Vagina (tissue), 2 donors: ENCODE measurements at regions not wholly inside any gene's neighbourhood (a gene's known extent, or its start where the extent isn't known, plus 50 kb on each side); places are given as distances from the start of the nearest gene placed in this dataset.

Experiments used
- POLR2A ChIP-seq, 2 donors: fragments of 450-650 bp; IDR thresholded peaks; one replicate each; pipeline ENCODE4 v1.6.1; 2017; ENCODE audit warnings: antibody characterized with exemption in 2 of 2, mild to moderate bottlenecking in 2 of 2, moderate library complexity in 2 of 2
- POLR2AphosphoS5 ChIP-seq, 2 donors: sonication (generic); formaldehyde crosslinking; IDR thresholded peaks; one replicate each; pipeline ENCODE4 v1.9.0; 2017; ENCODE audit warnings: antibody characterized with exemption in 2 of 2, mild to moderate bottlenecking in 2 of 2, low read depth in 1 of 2; ENCODE audit not compliant: insufficient read depth in 1 of 2
- TF ChIP-seq, protein P1 (sequence below), 3 experiments: fragments of 450-650 bp in 2 of 3; fragments of 200-600 bp in 1 of 3; sonication (generic) in 1 of 3; IDR thresholded peaks; one replicate each; pipeline ENCODE4 v1.5.1; 2017 to 2019; ENCODE audit warnings: antibody characterized with exemption in 3 of 3, mild to moderate bottlenecking in 2 of 3, moderate library complexity in 2 of 3

DNA sequence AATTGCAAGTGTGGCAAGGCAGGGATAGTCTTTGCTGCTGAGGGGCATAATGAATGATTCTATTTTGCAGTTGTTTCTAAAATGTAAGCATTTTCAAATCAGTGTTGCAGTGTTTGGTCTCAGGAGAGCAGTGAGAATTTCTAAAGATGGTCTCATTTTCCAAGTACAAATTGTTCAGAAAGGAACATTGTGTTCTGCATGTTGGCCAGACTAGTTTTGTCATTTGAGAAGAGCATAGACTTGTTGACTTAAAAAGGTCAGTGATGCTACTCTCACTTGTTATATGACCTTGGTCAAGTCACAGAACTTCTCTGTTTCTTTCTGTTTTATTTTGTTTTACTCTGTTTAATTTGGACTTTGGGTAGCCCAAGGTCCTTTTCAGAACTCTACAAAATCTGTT is 344.6 kb downstream of the OSTF1 start:
- TF ChIP-seq POLR2AphosphoS5 (IDR thresholded peaks at IDR 0.05; ENCODE audit: insufficient read depth in 1 of 2, low read depth in 1 of 2) (peak in 1 of 2 donors; percentile 57), POLR2A (IDR thresholded peaks at IDR 0.05) (no peak)
- TF ChIP-seq, protein P1, sequence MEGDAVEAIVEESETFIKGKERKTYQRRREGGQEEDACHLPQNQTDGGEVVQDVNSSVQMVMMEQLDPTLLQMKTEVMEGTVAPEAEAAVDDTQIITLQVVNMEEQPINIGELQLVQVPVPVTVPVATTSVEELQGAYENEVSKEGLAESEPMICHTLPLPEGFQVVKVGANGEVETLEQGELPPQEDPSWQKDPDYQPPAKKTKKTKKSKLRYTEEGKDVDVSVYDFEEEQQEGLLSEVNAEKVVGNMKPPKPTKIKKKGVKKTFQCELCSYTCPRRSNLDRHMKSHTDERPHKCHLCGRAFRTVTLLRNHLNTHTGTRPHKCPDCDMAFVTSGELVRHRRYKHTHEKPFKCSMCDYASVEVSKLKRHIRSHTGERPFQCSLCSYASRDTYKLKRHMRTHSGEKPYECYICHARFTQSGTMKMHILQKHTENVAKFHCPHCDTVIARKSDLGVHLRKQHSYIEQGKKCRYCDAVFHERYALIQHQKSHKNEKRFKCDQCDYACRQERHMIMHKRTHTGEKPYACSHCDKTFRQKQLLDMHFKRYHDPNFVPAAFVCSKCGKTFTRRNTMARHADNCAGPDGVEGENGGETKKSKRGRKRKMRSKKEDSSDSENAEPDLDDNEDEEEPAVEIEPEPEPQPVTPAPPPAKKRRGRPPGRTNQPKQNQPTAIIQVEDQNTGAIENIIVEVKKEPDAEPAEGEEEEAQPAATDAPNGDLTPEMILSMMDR (IDR thresholded peaks at IDR 0.05), result no peak
